GM19238 (cell line): ENCODE measurements at regions not wholly inside any gene's neighbourhood (a gene's known extent, or its start where the extent isn't known, plus 50 kb on each side); places are given as distances from the start of the nearest gene placed in this dataset.

ENCODE experiments used
- DNase-seq: peaks from one replicate; pipeline ENCODE4 v3.0.0; 2011; ENCODE audit warnings: low spot score; ENCODE audit not compliant: insufficient read length

DNA sequence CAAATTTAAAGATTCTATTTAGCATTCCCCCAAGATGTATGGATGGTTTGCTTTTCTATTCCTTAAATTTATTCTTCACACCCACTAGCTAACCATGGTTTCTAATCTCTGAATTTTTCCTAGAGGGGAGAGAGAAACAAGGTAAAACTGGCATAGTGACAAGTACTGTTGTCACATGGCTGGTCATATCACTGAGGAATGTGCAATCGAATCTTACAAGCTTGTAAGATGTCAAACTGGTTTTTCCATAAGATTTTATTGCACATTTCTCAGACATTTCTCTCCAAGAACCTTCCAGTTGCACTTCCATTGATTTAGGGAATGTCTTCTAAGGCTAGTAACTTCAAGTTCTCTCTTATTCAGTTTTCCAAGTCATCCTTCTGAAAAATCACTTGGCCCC lies 89.8 kb downstream of the MBL2 start:
- DNase-seq = no peak

GRCh38 chr10:52683776-52684175 lies 88.8 kb downstream of the MBL2 start:
- no peak for DNase-seq

GRCh38 chr10:52688899-52689298 lies 83.7 kb downstream of the MBL2 start:
- no peak for DNase-seq

GRCh38 chr10:52696232-52696631 lies 76.4 kb downstream of the MBL2 start:
- no peak for DNase-seq

DNA sequence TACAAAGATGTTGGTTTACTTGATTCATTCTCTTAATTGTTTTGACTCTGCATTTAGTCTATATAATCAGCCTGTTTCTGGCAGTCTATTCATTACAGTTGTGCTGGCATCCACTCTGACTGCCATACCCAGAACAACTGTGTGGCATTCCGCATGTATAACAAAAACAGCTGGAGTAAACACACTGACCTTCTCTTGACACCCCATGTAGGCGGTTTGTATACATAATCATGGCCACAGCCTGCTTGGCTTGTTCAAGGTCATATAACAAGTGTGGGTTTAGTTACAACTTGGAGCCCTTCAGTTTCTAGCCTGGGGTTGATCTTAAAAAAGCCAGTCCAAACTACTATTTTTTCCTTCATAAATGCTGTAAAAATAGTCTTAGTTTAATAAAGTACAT lies 70.9 kb downstream of the MBL2 start:
- DNase-seq = no peak

DNA sequence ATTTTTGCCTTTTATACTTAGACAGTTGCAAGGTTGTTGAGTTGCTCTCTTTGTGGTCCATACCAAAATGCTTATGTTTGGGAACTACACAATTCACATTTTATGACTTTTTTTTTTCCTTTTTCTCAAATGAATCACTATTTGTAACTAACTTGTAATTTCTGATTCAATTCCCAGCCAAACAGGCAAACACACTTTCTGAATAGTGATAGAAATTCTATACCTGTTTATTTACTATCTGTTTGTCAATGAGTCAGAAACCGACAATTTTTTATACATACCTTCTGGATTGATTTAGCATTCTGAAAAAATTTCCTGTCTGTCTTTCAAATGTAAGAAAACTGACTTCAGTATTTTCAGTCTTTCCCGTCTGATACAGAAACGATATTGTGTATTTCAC lies 69.1 kb downstream of the MBL2 start:
- no peak for DNase-seq

GRCh38 chr10:52703898-52704297 lies 68.7 kb downstream of the MBL2 start:
- DNase-seq = no peak

DNA sequence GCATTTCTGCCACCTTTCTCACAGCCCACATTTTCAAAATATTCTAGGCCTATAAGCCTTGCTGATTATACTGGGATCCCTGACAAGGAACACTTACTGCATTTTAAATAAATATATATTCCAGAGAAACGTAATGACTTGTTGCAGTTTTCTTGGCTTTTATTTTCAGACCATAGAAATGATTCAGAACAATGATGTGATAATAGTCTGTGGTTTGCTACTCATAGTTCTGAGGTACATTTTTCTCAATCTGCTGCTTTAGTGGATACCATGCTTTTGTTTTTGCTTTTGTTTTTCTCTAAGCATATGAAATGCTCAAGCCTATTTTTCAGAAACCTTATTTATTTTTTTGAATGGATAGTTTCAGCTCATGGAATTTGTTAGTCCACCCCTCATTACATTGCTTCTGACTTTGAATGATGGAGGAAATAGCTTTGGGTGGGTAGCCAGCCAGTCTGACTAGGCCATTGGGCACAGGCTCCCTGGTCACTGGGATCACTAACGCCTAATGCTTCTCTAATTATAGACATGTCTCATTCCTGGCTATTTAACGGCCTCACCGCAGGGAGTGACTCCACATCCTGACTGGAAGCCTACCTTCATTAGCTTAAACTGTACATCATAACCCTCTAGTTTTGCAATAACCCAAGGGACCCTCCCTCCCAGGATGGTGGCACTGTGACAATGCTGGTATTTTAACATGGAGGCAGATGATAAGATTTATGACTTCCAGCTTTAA lies 66.1 kb downstream of the MBL2 start:
- DNase-seq = no peak
